Breast epithelium (tissue), 3 donors: ENCODE measurements at regions not wholly inside any gene's neighbourhood (a gene's known extent, or its start where the extent isn't known, plus 50 kb on each side); places are given as distances from the start of the nearest gene placed in this dataset.

Experiments used
- POLR2A ChIP-seq: fragments of 450-650 bp; IDR thresholded peaks from one replicate; pipeline ENCODE4 v1.6.1; 2016; ENCODE audit warnings: antibody characterized with exemption, mild to moderate bottlenecking, moderate library complexity
- POLR2AphosphoS5 ChIP-seq, 3 donors: sonication (generic); formaldehyde crosslinking; IDR thresholded peaks; one replicate each; pipeline ENCODE4 v1.6.1; 2017; ENCODE audit warnings: antibody characterized with exemption in 3 of 3
- TF ChIP-seq, protein P1 (sequence below), 3 donors: fragments of 450-650 bp; IDR thresholded peaks; one replicate each; pipeline ENCODE4 v1.5.1; 2016 to 2017; ENCODE audit warnings: antibody characterized with exemption in 3 of 3, mild to moderate bottlenecking in 3 of 3, moderate library complexity in 3 of 3

DNA sequence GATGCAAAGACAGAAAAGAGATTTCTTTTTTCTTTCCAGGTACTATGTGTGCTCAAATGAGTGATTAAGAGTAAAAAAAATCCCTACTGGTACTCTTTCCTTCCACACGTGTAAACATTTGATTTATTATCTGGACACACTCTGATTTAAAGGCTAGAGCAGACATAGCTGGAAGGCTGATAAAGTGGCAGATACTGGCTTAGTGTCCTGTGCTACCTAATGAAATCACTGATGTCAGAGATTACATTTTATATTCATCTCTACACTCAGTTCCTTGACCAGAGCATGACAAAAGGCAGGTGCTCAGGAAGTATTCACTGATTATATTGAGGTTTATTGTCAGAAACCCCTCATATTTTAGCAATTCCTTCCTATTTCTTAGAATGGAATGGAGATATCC is 136.6 kb upstream of the SLC38A2 start:
- TF ChIP-seq, protein P1, sequence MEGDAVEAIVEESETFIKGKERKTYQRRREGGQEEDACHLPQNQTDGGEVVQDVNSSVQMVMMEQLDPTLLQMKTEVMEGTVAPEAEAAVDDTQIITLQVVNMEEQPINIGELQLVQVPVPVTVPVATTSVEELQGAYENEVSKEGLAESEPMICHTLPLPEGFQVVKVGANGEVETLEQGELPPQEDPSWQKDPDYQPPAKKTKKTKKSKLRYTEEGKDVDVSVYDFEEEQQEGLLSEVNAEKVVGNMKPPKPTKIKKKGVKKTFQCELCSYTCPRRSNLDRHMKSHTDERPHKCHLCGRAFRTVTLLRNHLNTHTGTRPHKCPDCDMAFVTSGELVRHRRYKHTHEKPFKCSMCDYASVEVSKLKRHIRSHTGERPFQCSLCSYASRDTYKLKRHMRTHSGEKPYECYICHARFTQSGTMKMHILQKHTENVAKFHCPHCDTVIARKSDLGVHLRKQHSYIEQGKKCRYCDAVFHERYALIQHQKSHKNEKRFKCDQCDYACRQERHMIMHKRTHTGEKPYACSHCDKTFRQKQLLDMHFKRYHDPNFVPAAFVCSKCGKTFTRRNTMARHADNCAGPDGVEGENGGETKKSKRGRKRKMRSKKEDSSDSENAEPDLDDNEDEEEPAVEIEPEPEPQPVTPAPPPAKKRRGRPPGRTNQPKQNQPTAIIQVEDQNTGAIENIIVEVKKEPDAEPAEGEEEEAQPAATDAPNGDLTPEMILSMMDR (IDR thresholded peaks at IDR 0.05), result no peak
- TF ChIP-seq POLR2AphosphoS5 (IDR thresholded peaks at IDR 0.05), result no peak
- no peak for TF ChIP-seq POLR2A
